Neural crest cell (in vitro differentiated cells): ENCODE measurements at regions not wholly inside any gene's neighbourhood (a gene's known extent, or its start where the extent isn't known, plus 50 kb on each side); places are given as distances from the start of the nearest gene placed in this dataset.

Experiments used
- DNase-seq: peaks from one replicate; pipeline ENCODE4 v3.0.0; 2021; ENCODE audit warnings: low read depth, mixed read lengths, low spot score
- H3K27ac Mint-ChIP-seq: one replicate; pipeline ENCODE4 v1.8.0; 2021; ENCODE audit warnings: mild to moderate bottlenecking, mixed read lengths; ENCODE audit not compliant: unreplicated experiment
- H3K27me3 Mint-ChIP-seq: 2 replicates; pipeline ENCODE4 v1.8.0; 2021; ENCODE audit warnings: low read depth, mild to moderate bottlenecking, mixed read lengths
- H3K36me3 Mint-ChIP-seq: 2 replicates; pipeline ENCODE4 v1.8.0; 2021; ENCODE audit warnings: low read depth, mild to moderate bottlenecking, mixed read lengths
- H3K4me1 Mint-ChIP-seq: 2 replicates; pipeline ENCODE4 v1.8.0; 2021; ENCODE audit warnings: mixed read lengths
- H3K4me3 Mint-ChIP-seq: one replicate; pipeline ENCODE4 v1.8.0; 2021; ENCODE audit warnings: mild to moderate bottlenecking, mixed read lengths
- H3K9me3 Mint-ChIP-seq: 2 replicates; pipeline ENCODE4 v1.8.0; 2021; ENCODE audit warnings: mixed read lengths
- CTCF ChIP-seq: fragments of 200-600 bp; sonication (generic); conservative IDR thresholded peaks from 2 replicates; pipeline ENCODE4 v1.5.0; 2021; ENCODE audit warnings: antibody characterized with exemption, mild to moderate bottlenecking

- peaks cover 19% of the 10 kb centered on the region for H3K4me1 Mint-ChIP-seq
- TF ChIP-seq CTCF: peak; percentile 76
- DNase-seq: peak; percentile 61
- no peak overlapping the region for H3K27ac Mint-ChIP-seq
- no peaks in the 10 kb centered on the region for H3K9me3 Mint-ChIP-seq
- no peaks in the 10 kb centered on the region for H3K36me3 Mint-ChIP-seq
- no peak overlapping the region for H3K4me3 Mint-ChIP-seq
- H3K27me3 Mint-ChIP-seq: peaks cover 21% of the 10 kb centered on the region
These were observed 251.1 kb upstream of the TBX18 start for GRCh38 chr6:85015396-85015990.

DNA sequence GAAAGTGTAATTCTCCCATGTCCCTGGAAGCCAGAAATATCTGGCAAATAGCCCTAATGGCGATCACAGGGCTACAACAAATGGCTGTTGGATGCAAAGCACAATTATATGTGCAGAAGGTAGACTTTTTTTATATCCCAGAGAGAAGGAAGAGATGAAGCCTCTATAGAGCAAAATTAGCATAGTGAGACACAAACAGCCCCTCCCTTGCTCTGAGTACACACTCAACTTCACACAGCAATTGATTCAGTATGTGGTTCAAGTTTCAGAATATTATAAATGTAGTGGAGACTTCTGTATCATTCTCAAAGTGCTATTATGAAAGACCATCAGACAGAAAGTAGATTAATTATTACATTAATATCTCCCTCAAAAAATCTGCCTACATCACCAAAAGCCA lies 246.5 kb upstream of the TBX18 start:
- no peaks in the 10 kb centered on the region for H3K36me3 Mint-ChIP-seq
- no peak for TF ChIP-seq CTCF
- peaks cover 12% of the 10 kb centered on the region for H3K4me1 Mint-ChIP-seq
- no peak overlapping the region for H3K4me3 Mint-ChIP-seq
- no peaks in the 10 kb centered on the region for H3K9me3 Mint-ChIP-seq
- no peak for DNase-seq
- peaks cover 12% of the 10 kb centered on the region for H3K27me3 Mint-ChIP-seq
- no peak overlapping the region for H3K27ac Mint-ChIP-seq

GRCh38 chr6:85008296-85009009 lies 244.1 kb upstream of the TBX18 start:
- DNase-seq: no peak
- Mint-ChIP-seq H3K4me3 (no peak overlapping the region), H3K27me3 (peaks cover 11% of the 10 kb centered on the region), H3K27ac (no peak overlapping the region), H3K4me1 (peaks cover 4% of the 10 kb centered on the region), H3K36me3 (no peaks in the 10 kb centered on the region), H3K9me3 (no peaks in the 10 kb centered on the region)
- no peak for TF ChIP-seq CTCF

DNA sequence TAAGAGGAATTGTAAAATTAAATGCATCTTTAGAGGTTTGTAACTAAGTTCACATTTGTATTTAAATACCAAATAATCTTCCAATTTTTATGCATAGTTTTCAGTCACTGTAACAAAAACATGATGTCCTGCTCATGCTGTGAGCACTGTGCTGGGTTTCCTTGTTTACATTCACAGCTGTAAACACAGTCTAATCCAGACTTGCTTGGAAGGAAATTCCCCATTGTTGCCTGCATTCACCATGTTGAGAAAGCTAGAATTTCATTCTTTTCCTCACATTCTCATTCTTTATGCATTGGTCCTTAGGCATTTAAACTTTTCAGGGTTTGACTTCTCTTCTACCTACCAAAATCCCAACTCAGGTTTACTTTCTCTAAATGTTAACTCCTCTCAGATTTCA lies 242.0 kb upstream of the TBX18 start:
- Mint-ChIP-seq H3K27ac (no peak overlapping the region), H3K4me1 (peaks cover 4% of the 10 kb centered on the region), H3K9me3 (no peaks in the 10 kb centered on the region), H3K36me3 (no peaks in the 10 kb centered on the region), H3K4me3 (no peak overlapping the region), H3K27me3 (peaks cover 5% of the 10 kb centered on the region)
- TF ChIP-seq CTCF: no peak
- no peak for DNase-seq

DNA sequence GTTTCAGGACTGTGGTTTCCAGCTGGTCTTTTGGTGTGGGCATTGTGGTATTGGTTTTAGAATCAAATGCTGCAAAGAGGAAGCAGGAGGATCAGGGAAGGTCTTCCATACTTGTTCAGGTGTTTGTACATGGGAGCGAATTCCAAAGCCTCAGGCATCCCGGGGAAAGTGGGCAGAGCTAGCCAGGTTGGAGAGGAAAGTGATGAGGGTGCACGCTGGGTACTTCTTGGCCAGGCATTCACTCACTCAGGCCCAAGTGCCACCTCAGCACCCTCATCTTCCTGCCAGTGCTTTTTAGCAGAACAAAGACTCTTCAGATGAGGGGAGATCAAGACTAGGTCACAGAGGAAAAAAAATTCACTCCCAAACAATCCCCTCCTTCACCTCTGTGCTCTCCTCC lies 241.1 kb upstream of the TBX18 start:
- Mint-ChIP-seq H3K27me3 (peaks cover 5% of the 10 kb centered on the region), H3K4me3 (no peak overlapping the region), H3K36me3 (no peaks in the 10 kb centered on the region), H3K9me3 (no peaks in the 10 kb centered on the region), H3K4me1 (peaks cover 4% of the 10 kb centered on the region), H3K27ac (no peak overlapping the region)
- no peak for DNase-seq
- TF ChIP-seq CTCF: no peak
